ENCODE measurements at regions not wholly inside any gene's neighbourhood (a gene's known extent, or its start where the extent isn't known, plus 50 kb on each side); places are given as distances from the start of the nearest gene placed in this dataset.

GRCh38 chr1:194802572-194802971 is 1616.2 kb upstream of the B3GALT2 start:
- H3K27ac ChIP-seq (replicated peaks): no peak overlapping the region
- no peak for DNase-seq (ENCODE audit: low read depth in 1 of 2, low spot score in 1 of 2)
- TF ChIP-seq REST (IDR thresholded peaks at IDR 0.05; ENCODE audit: insufficient replicate concordance, low read depth) (no peak), POLR2AphosphoS5 (IDR thresholded peaks at IDR 0.05; ENCODE audit: low read depth) (no peak), GABPA (IDR thresholded peaks at IDR 0.05; ENCODE audit: low read depth) (no peak), SPI1 (IDR thresholded peaks at IDR 0.05; ENCODE audit: borderline replicate concordance, low read depth) (no peak)
- TF ChIP-seq, protein P1, sequence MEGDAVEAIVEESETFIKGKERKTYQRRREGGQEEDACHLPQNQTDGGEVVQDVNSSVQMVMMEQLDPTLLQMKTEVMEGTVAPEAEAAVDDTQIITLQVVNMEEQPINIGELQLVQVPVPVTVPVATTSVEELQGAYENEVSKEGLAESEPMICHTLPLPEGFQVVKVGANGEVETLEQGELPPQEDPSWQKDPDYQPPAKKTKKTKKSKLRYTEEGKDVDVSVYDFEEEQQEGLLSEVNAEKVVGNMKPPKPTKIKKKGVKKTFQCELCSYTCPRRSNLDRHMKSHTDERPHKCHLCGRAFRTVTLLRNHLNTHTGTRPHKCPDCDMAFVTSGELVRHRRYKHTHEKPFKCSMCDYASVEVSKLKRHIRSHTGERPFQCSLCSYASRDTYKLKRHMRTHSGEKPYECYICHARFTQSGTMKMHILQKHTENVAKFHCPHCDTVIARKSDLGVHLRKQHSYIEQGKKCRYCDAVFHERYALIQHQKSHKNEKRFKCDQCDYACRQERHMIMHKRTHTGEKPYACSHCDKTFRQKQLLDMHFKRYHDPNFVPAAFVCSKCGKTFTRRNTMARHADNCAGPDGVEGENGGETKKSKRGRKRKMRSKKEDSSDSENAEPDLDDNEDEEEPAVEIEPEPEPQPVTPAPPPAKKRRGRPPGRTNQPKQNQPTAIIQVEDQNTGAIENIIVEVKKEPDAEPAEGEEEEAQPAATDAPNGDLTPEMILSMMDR (IDR thresholded peaks at IDR 0.05; ENCODE audit: insufficient read depth, low read length): no peak
- no peaks in the 10 kb centered on the region for H3K27me3 ChIP-seq (ENCODE audit: insufficient read depth, poor library complexity, severe bottlenecking)
- H3K4me3 ChIP-seq (replicated peaks; ENCODE audit: insufficient read depth, low read length): no peak overlapping the region

- Histone ChIP-seq H3K27ac (replicated peaks) (no peak overlapping the region), H3K27me3 (ENCODE audit: insufficient read depth, poor library complexity, severe bottlenecking) (no peaks in the 10 kb centered on the region), H3K4me3 (replicated peaks; ENCODE audit: insufficient read depth, low read length) (no peak overlapping the region)
- no peak for DNase-seq (ENCODE audit: low read depth in 1 of 2, low spot score in 1 of 2)
- TF ChIP-seq SPI1 (IDR thresholded peaks at IDR 0.05; ENCODE audit: borderline replicate concordance, low read depth): no peak
Observed at GRCh38 chr1:194795917-194796593, 1609.6 kb upstream of the B3GALT2 start.

DNA sequence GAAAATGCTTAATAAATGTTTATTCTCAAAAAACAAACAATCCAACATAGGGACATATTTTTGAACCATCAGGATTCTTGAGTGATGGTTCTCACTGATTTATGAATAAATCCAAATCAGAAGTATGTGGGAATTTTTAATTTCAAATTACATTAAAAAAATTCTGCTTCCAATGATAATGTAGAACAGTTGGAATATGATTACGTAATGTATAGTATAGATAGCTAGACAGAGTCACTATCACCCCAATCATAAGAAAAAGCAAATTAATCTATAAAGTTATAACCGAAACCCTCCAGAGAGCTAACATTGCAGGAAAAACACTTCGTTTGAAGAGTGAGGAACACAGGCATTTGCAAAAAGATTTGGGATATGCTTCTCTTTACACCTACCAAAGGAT is 1600.6 kb upstream of the B3GALT2 start:
- no peak for DNase-seq (ENCODE audit: low read depth in 1 of 2, low spot score in 1 of 2)
- TF ChIP-seq SPI1 (IDR thresholded peaks at IDR 0.05; ENCODE audit: borderline replicate concordance, low read depth) (no peak), POLR2AphosphoS5 (IDR thresholded peaks at IDR 0.05; ENCODE audit: low read depth) (no peak), GABPA (IDR thresholded peaks at IDR 0.05; ENCODE audit: low read depth) (no peak), REST (IDR thresholded peaks at IDR 0.05; ENCODE audit: insufficient replicate concordance, low read depth) (no peak)
- TF ChIP-seq, protein P1 (IDR thresholded peaks at IDR 0.05; ENCODE audit: insufficient read depth, low read length): no peak
- no peak overlapping the region for H3K4me3 ChIP-seq (replicated peaks; ENCODE audit: insufficient read depth, low read length)
- H3K27me3 ChIP-seq (ENCODE audit: insufficient read depth, poor library complexity, severe bottlenecking): no peaks in the 10 kb centered on the region
- no peak overlapping the region for H3K27ac ChIP-seq (replicated peaks)

GRCh38 chr1:194786027-194786426 is 1599.6 kb upstream of the B3GALT2 start:
- DNase-seq (ENCODE audit: low read depth in 1 of 2, low spot score in 1 of 2): no peak
- Histone ChIP-seq H3K27me3 (ENCODE audit: insufficient read depth, poor library complexity, severe bottlenecking) (no peaks in the 10 kb centered on the region), H3K27ac (replicated peaks) (no peak overlapping the region), H3K4me3 (replicated peaks; ENCODE audit: insufficient read depth, low read length) (no peak overlapping the region)
- TF ChIP-seq REST (IDR thresholded peaks at IDR 0.05; ENCODE audit: insufficient replicate concordance, low read depth) (no peak), POLR2AphosphoS5 (IDR thresholded peaks at IDR 0.05; ENCODE audit: low read depth) (no peak)

Data from HL-60 (cell line).